GM21360 (cell line): ENCODE measurements at regions not wholly inside any gene's neighbourhood (a gene's known extent, or its start where the extent isn't known, plus 50 kb on each side); places are given as distances from the start of the nearest gene placed in this dataset.

Experiments used
- ATAC-seq: cut with Tn5 transposase; IDR thresholded peaks from one replicate; pipeline ENCODE4 v1.9.1; 2021; ENCODE audit warnings: mild to moderate bottlenecking, moderate library complexity; ENCODE audit not compliant: unreplicated experiment

GRCh38 chr10:28077889-28078288 lies 79.0 kb upstream of the ODAD2 start:
- no peak for ATAC-seq

- no peak for ATAC-seq
Measured at GRCh38 chr10:28075424-28075823, 76.5 kb upstream of the ODAD2 start.

GRCh38 chr10:28072573-28072972 lies 73.7 kb upstream of the ODAD2 start:
- ATAC-seq = no peak

- no peak for ATAC-seq
Measured at GRCh38 chr10:28060031-28060607, 61.2 kb upstream of the ODAD2 start.

GRCh38 chr10:28058746-28059145 lies 59.9 kb upstream of the ODAD2 start:
- no peak for ATAC-seq

GRCh38 chr10:28054228-28054860 lies 55.5 kb upstream of the ODAD2 start:
- ATAC-seq = no peak

- ATAC-seq = no peak
Measured at GRCh38 chr10:28049286-28049685, 50.4 kb upstream of the ODAD2 start.
